Astrocyte of the cerebellum (primary cell): ENCODE measurements at regions not wholly inside any gene's neighbourhood (a gene's known extent, or its start where the extent isn't known, plus 50 kb on each side); places are given as distances from the start of the nearest gene placed in this dataset.

Experiments
- DNase-seq: peaks from one replicate; pipeline ENCODE4 v3.0.0-alpha.2; 2011; ENCODE audit warnings: low read depth
- H3K4me3 ChIP-seq: 2 replicates; pipeline ENCODE4 v1.5.1; 2011; ENCODE audit warnings: mild to moderate bottlenecking, low read depth, low read length, moderate library complexity
- in situ Hi-C: cut with HindIII; loops from 2 replicates; pipeline ENCODE4 v1.10.0; 2017; ENCODE audit warnings: low sequenced_read_pairs
- TF ChIP-seq, protein P1 (sequence below): IDR thresholded peaks from 2 replicates; pipeline ENCODE4 v1.5.1; 2012; ENCODE audit warnings: low read length, low read depth, moderate library complexity, mild to moderate bottlenecking; ENCODE audit errors: missing control alignments

DNA sequence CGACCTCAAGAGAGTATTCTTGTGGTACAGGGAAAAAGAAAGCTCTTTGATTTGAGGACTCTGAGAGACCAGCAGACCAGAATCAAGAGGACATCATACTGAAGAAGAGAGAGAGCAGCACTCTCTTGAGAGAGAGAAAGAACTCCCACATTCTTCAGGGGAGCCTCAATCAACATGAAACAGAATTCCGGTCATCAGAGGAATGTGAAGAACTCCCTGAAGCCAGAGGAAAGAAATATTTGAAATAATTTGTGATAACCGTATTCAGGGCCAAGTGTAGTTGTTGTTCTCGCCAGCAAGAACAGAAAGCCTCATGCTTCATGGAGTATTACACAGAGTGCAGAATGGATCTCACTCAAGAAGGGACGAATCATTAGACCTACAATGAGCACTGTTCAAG lies 363.8 kb upstream of the TMEM132C start:
- no peak overlapping the region for H3K4me3 ChIP-seq
- TF ChIP-seq, protein P1, sequence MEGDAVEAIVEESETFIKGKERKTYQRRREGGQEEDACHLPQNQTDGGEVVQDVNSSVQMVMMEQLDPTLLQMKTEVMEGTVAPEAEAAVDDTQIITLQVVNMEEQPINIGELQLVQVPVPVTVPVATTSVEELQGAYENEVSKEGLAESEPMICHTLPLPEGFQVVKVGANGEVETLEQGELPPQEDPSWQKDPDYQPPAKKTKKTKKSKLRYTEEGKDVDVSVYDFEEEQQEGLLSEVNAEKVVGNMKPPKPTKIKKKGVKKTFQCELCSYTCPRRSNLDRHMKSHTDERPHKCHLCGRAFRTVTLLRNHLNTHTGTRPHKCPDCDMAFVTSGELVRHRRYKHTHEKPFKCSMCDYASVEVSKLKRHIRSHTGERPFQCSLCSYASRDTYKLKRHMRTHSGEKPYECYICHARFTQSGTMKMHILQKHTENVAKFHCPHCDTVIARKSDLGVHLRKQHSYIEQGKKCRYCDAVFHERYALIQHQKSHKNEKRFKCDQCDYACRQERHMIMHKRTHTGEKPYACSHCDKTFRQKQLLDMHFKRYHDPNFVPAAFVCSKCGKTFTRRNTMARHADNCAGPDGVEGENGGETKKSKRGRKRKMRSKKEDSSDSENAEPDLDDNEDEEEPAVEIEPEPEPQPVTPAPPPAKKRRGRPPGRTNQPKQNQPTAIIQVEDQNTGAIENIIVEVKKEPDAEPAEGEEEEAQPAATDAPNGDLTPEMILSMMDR = no peak
- in situ Hi-C loops = no loop called here
- DNase-seq = peak; percentile 18

DNA sequence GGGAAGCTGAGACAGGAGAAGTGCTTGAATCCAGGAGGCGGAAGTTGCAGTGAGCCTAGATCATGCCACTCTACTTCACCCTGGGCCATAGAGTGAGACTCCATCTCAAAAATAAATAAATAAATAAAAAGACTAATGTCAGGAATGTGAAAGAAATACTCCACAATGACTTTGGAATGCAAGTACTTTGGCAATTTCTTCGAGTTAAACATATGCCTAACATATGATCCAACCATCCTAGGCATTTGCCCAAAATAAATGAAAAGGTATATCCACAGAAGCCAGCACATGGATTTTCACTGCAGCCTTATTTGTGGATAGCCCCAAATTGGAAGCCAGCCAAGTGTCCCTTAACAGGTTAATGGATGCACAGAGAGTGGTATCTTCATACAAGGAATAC lies 357.9 kb upstream of the TMEM132C start:
- TF ChIP-seq, protein P1 = no peak
- in situ Hi-C loops = no loop called here
- no peak overlapping the region for H3K4me3 ChIP-seq
- DNase-seq = no peak

DNA sequence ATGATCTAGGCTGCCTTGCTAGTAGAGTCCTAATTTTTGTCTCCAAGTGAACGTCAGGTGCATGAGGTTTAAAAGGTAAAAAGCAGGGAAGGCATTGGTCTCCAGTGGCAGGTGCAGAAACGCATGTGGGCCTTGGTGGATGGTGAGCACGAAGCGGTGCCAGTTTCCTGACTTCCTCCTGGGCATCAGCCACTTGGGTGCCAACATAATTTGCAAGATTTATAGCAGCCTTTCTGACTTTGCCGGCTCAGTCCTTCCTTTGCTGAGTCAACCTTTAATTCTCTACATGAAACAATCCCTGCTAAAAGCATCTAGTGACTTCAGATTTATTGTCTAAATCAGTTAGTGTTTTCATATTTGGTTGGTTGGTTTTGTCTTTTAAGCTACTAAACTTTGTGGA lies 355.7 kb upstream of the TMEM132C start:
- no peak overlapping the region for H3K4me3 ChIP-seq
- in situ Hi-C loops = no loop called here
- TF ChIP-seq, protein P1 = no peak
- DNase-seq = no peak

DNA sequence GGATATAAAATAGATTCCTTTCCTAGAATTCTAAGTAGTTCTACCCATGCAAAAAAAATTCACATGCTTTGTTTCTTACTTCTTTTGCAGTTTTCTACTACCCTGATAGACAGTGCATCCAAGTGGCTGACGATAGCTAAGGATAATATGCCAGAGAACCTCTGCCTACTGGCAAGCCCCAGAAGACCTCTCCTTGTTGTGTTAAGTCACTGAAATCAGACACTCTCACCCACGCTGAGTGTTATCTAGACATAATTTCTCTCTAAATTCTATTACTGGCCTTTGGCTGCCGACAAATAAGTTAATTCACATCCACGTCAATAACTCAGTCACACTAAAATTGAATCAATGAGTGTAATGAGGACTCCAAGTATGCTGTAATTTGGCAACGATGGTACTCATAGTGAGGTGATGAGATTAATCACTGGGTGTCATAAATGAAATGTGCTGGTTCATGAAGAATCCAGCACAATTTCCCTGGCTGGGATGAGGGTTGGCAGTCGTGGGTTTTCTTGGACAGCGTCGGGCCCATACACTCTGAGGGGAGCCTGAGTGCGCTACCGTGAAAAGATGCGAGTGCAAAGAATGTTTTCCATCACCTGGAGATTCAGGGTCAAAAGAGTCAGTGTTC lies 354.8 kb upstream of the TMEM132C start:
- in situ Hi-C loops = no loop called here
- TF ChIP-seq, protein P1 = no peak
- DNase-seq = no peak
- H3K4me3 ChIP-seq = no peak overlapping the region

DNA sequence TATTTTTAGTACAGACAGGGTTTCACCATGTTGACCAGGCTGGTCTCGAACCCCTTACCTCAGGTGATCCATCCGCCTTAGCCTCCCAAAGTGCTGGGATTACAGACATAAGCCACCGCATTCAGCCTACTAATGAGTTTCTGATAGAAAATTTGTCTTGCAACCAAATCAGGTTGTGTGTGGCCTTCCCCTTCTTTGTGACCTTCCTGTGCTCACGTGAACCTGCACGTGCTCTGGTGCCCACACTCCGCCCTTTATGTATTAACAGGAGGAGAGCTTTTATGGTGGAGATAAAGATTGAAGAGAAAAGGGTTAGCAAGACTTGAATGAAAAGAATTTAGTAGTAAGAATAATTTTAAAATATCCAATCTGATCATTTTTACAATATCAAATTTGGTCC lies 343.5 kb upstream of the TMEM132C start:
- no peak for DNase-seq
- TF ChIP-seq, protein P1 = no peak
- no peak overlapping the region for H3K4me3 ChIP-seq
- in situ Hi-C loops = no loop called here

DNA sequence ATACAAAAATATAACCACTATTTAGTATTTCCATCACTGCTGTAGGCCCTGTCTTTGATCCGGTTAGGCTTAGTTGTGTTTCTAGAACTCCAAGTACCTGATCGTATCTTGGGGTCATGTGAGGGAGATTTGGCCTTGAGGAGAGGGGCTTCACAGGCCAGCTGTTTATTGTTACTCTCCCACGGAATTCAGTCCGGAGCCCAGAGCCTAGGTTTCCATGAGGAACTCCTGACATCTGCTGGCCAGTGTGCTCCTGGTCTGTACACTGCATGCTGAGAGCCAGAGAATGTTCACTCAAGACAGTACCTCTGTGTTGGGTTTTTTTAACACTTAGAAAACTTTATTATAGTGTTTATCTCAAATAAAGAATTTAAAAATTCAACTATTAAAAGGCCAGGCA lies 341.0 kb upstream of the TMEM132C start:
- in situ Hi-C loops = no loop called here
- peak; percentile 19 for DNase-seq
- TF ChIP-seq, protein P1 = peak; percentile 82
- H3K4me3 ChIP-seq = no peak overlapping the region
